GM23338 (cell line): ENCODE measurements at regions not wholly inside any gene's neighbourhood (a gene's known extent, or its start where the extent isn't known, plus 50 kb on each side); places are given as distances from the start of the nearest gene placed in this dataset.

ENCODE experiments used
- ATAC-seq: fragments of 200-7000 bp; cut with Tn5 transposase; 3 replicates; pipeline ENCODE4 v1.9.1; 2020
- DNase-seq: peaks from one replicate; pipeline ENCODE4 v3.0.0-alpha.2; 2015; ENCODE audit warnings: low spot score
- H2AFZ ChIP-seq: fragments of 200-600 bp; sonication (generic); 2 replicates; pipeline ENCODE4 v1.8.0; 2016; ENCODE audit warnings: antibody characterized with exemption, mild to moderate bottlenecking, moderate library complexity
- H3F3A ChIP-seq: fragments of 200-600 bp; sonication (generic); replicated peaks from 2 replicates; pipeline ENCODE4 v1.8.0; 2017; ENCODE audit warnings: antibody characterized with exemption, mixed run types, low read depth
- H3K27ac ChIP-seq: fragments of 200-600 bp; sonication (generic); 2 replicates; pipeline ENCODE4 v1.6.1; 2016; ENCODE audit warnings: low read depth
- H3K27me3 ChIP-seq: fragments of 200-600 bp; sonication (generic); 2 replicates; pipeline ENCODE4 v1.8.0; 2016; ENCODE audit warnings: mild to moderate bottlenecking, mixed run types, moderate library complexity; ENCODE audit not compliant: insufficient read depth
- H3K36me3 ChIP-seq: fragments of 200-600 bp; sonication (generic); 2 replicates; pipeline ENCODE4 v1.8.0; 2016; ENCODE audit warnings: mild to moderate bottlenecking; ENCODE audit not compliant: insufficient read depth
- H3K4me1 ChIP-seq: fragments of 200-600 bp; sonication (generic); 2 replicates; pipeline ENCODE4 v1.8.0; 2016; ENCODE audit warnings: mild to moderate bottlenecking, moderate library complexity; ENCODE audit not compliant: insufficient read depth
- H3K4me2 ChIP-seq: fragments of 200-600 bp; sonication (generic); 2 replicates; pipeline ENCODE4 v1.7.1; 2017; ENCODE audit warnings: mixed run types
- H3K4me3 ChIP-seq: fragments of 200-600 bp; sonication (generic); 2 replicates; pipeline ENCODE4 v1.6.1; 2016; ENCODE audit warnings: mixed run types
- H3K79me2 ChIP-seq: fragments of 200-600 bp; sonication (generic); replicated peaks from 2 replicates; pipeline ENCODE4 v1.8.0; 2017; ENCODE audit warnings: mild to moderate bottlenecking; ENCODE audit not compliant: insufficient read depth
- H3K9me2 ChIP-seq: fragments of 200-600 bp; sonication (generic); 2 replicates; pipeline ENCODE4 v1.8.0; 2017; ENCODE audit not compliant: insufficient read depth
- H4K20me1 ChIP-seq: fragments of 200-600 bp; sonication (generic); replicated peaks from 2 replicates; pipeline ENCODE4 v1.8.0; 2017; ENCODE audit warnings: mild to moderate bottlenecking; ENCODE audit not compliant: insufficient read depth
- H3K27ac Mint-ChIP-seq: 2 replicates; pipeline ENCODE4 v1.8.0; 2020; ENCODE audit warnings: inconsistent platforms, mild to moderate bottlenecking, moderate library complexity, mixed read lengths
- H3K27me3 Mint-ChIP-seq: 3 replicates; pipeline ENCODE4 v1.8.0; 2022; ENCODE audit warnings: low read depth, mild to moderate bottlenecking, moderate library complexity, mixed read lengths, inconsistent platforms; ENCODE audit not compliant: insufficient read depth, poor library complexity
- H3K36me3 Mint-ChIP-seq: 3 replicates; pipeline ENCODE4 v1.8.0; 2021; ENCODE audit warnings: low read depth, mild to moderate bottlenecking, inconsistent platforms, moderate library complexity, mixed read lengths
- H3K4me1 Mint-ChIP-seq: 3 replicates; pipeline ENCODE4 v1.8.0; 2020; ENCODE audit warnings: mild to moderate bottlenecking, inconsistent platforms, mixed read lengths
- H3K4me3 Mint-ChIP-seq: 3 replicates; pipeline ENCODE4 v1.8.0; 2021; ENCODE audit warnings: moderate library complexity, mild to moderate bottlenecking, inconsistent platforms, mixed read lengths
- H3K9me3 Mint-ChIP-seq: 3 replicates; pipeline ENCODE4 v1.8.0; 2020; ENCODE audit warnings: moderate library complexity, mild to moderate bottlenecking, inconsistent platforms, mixed read lengths
- CREB1 ChIP-seq: fragments of 250-450 bp; sonication (Bioruptor Pico); IDR thresholded peaks from 2 replicates; pipeline ENCODE4 v1.5.0; 2020; ENCODE audit warnings: low read depth, mild to moderate bottlenecking, moderate library complexity
- CTCF ChIP-seq, 2 experiments: fragments of 200-600 bp in 1 of 2; sonication (generic) in 1 of 2; conservative IDR thresholded peaks; 2 replicates each; pipeline versions ENCODE4 v1.5.1 to v1.6.1; 2016 to 2017; ENCODE audit warnings: antibody characterized with exemption in 2 of 2, low read depth in 2 of 2, mild to moderate bottlenecking in 2 of 2, moderate library complexity in 1 of 2
- ETS1 ChIP-seq: IDR thresholded peaks from 2 replicates; pipeline ENCODE4 v1.6.1; 2016; ENCODE audit warnings: antibody characterized with exemption
- EZH2phosphoT487 ChIP-seq: fragments of 200-600 bp; sonication (generic); IDR thresholded peaks from one replicate; pipeline ENCODE4 v1.8.1; 2018; ENCODE audit warnings: antibody characterized with exemption; ENCODE audit not compliant: unreplicated experiment
- JUNB ChIP-seq: IDR thresholded peaks from one replicate; pipeline ENCODE4 v1.6.1; 2016; ENCODE audit warnings: antibody characterized with exemption; ENCODE audit not compliant: unreplicated experiment
- NANOG ChIP-seq: IDR thresholded peaks from 2 replicates; pipeline ENCODE4 v1.6.1; 2016; ENCODE audit warnings: antibody characterized with exemption, borderline replicate concordance
- POLR2AphosphoS5 ChIP-seq: IDR thresholded peaks from 2 replicates; pipeline ENCODE4 v1.6.1; 2016; ENCODE audit warnings: antibody characterized with exemption, low read depth
- REST ChIP-seq: IDR thresholded peaks from one replicate; pipeline ENCODE4 v1.6.1; 2018; ENCODE audit warnings: antibody characterized with exemption; ENCODE audit not compliant: unreplicated experiment
- STAT1 ChIP-seq: IDR thresholded peaks from one replicate; pipeline ENCODE4 v1.6.1; 2016; ENCODE audit warnings: antibody characterized with exemption; ENCODE audit not compliant: unreplicated experiment
- ZNF114 ChIP-seq: fragments of 250-450 bp; sonication (Bioruptor Pico); IDR thresholded peaks from 2 replicates; pipeline ENCODE4 v1.5.0; 2020; ENCODE audit warnings: mild to moderate bottlenecking, moderate library complexity
- ZNF331 ChIP-seq: fragments of 250-450 bp; sonication (Bioruptor Pico); IDR thresholded peaks from 2 replicates; pipeline ENCODE4 v1.5.0; 2020; ENCODE audit warnings: low read depth, mild to moderate bottlenecking, moderate library complexity
- ZNF462 ChIP-seq: fragments of 250-450 bp; sonication (Bioruptor Pico); IDR thresholded peaks from 2 replicates; pipeline ENCODE4 v1.5.0; 2020; ENCODE audit warnings: mild to moderate bottlenecking, moderate library complexity

- no peak for TF ChIP-seq CREB1 (CRISPR knock-in tag)
- TF ChIP-seq POLR2AphosphoS5, result no peak
- TF ChIP-seq STAT1, result no peak
These were observed 208.7 kb upstream of the ROBO1 start (continued) for GRCh38 chr3:79976466-79976865.

GRCh38 chr3:79973917-79974595, 206.3 kb upstream of the ROBO1 start:
- DNase-seq (no peak), ATAC-seq (no peak)
- H3K36me3 Mint-ChIP-seq, result no peaks in the 10 kb centered on the region
- Histone ChIP-seq H3K4me2 (no peak overlapping the region), H3K4me3 (no peak overlapping the region), H3K9me2 (peaks cover 8% of the 10 kb centered on the region; the same call in 1 of the 2 replicates), H3K36me3 (no peaks in the 10 kb centered on the region), H3K27ac (no peak overlapping the region), H3F3A (no peaks in the 10 kb centered on the region), H3K27me3 (no peaks in the 10 kb centered on the region), H3K4me1 (no peaks in the 10 kb centered on the region), H2AFZ (0 out of 2 replicates have a peak overlapping the region, but pooled peaks have one; percentile 33), H4K20me1 (no peaks in the 10 kb centered on the region), H3K79me2 (no peaks in the 10 kb centered on the region)
- no peaks in the 10 kb centered on the region for H3K27me3 Mint-ChIP-seq
- no peaks in the 10 kb centered on the region for H3K9me3 Mint-ChIP-seq
- no peak overlapping the region for H3K4me3 Mint-ChIP-seq
- H3K27ac Mint-ChIP-seq, result no peak overlapping the region
- H3K4me1 Mint-ChIP-seq, result no peaks in the 10 kb centered on the region
- TF ChIP-seq JUNB (no peak), CREB1 (CRISPR knock-in tag) (no peak), POLR2AphosphoS5 (no peak), ZNF114 (CRISPR knock-in tag) (no peak), NANOG (no peak), ZNF462 (CRISPR knock-in tag) (no peak), REST (no peak), ZNF331 (CRISPR knock-in tag) (no peak), ETS1 (no peak), CTCF (conservative IDR thresholded peaks at IDR 0.05; ENCODE audit: low read depth in 2 of 2) (no peak), EZH2phosphoT487 (no peak), STAT1 (no peak)
